ENCODE measurements at regions not wholly inside any gene's neighbourhood (a gene's known extent, or its start where the extent isn't known, plus 50 kb on each side); places are given as distances from the start of the nearest gene placed in this dataset.

DNA sequence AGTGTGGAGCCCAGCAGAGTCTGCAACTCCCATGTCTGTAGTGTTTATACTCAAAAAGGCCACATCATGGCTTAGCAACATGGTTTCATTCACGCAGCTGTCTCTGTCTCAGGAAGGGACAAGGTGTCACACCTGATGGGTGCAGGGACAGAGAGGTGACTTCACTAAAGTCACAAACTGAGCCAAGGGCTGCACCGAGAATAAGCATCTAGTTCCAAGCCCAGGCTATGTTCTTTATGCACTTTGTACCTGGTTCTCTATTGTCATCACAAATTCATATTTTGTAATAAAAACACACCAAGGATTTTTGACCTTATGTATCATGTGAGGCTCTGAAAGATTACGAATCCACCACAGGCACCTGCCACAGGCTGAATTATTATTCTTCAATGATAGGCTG, 64.9 kb upstream of the STK32A start:
- WGBS (ENCODE audit: low lambda C conversion rate, missing lambda C conversion rate) = 64% methylated on average over 3 of the region's 3 CpGs
- H3K4me3 ChIP-seq = no peak overlapping the region
- H3K4me2 ChIP-seq = no peak overlapping the region
- H2AFZ ChIP-seq = no peak overlapping the region
- no peak for DNase-seq (ENCODE audit: low spot score)
- no peaks in the 10 kb centered on the region for H3K27me3 ChIP-seq
- H3K4me1 ChIP-seq (ENCODE audit: insufficient read depth) = peaks cover 17% of the 10 kb centered on the region
- H4K20me1 ChIP-seq (ENCODE audit: insufficient read depth, poor library complexity, severe bottlenecking) = no peaks in the 10 kb centered on the region
- no peaks in the 10 kb centered on the region for H3K9me2 ChIP-seq (replicated peaks; ENCODE audit: insufficient read depth)
- TF ChIP-seq, protein P1, sequence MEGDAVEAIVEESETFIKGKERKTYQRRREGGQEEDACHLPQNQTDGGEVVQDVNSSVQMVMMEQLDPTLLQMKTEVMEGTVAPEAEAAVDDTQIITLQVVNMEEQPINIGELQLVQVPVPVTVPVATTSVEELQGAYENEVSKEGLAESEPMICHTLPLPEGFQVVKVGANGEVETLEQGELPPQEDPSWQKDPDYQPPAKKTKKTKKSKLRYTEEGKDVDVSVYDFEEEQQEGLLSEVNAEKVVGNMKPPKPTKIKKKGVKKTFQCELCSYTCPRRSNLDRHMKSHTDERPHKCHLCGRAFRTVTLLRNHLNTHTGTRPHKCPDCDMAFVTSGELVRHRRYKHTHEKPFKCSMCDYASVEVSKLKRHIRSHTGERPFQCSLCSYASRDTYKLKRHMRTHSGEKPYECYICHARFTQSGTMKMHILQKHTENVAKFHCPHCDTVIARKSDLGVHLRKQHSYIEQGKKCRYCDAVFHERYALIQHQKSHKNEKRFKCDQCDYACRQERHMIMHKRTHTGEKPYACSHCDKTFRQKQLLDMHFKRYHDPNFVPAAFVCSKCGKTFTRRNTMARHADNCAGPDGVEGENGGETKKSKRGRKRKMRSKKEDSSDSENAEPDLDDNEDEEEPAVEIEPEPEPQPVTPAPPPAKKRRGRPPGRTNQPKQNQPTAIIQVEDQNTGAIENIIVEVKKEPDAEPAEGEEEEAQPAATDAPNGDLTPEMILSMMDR (IDR thresholded peaks at IDR 0.05; ENCODE audit: poor library complexity) = no peak
- no peak for TF ChIP-seq EZH2phosphoT487 (IDR thresholded peaks at IDR 0.05; ENCODE audit: low read depth, severe bottlenecking, unreplicated experiment)
- TF ChIP-seq EZH2 (IDR thresholded peaks at IDR 0.05; ENCODE audit: borderline replicate concordance) = no peak
- H3K27ac ChIP-seq = peak overlapping the region; percentile 58
- no peaks in the 10 kb centered on the region for H3K79me2 ChIP-seq
- no peaks in the 10 kb centered on the region for H3K9me3 ChIP-seq (ENCODE audit: low read depth)
- H3K36me3 ChIP-seq (replicated peaks; ENCODE audit: insufficient read depth, low read depth) = no peaks in the 10 kb centered on the region

DNA sequence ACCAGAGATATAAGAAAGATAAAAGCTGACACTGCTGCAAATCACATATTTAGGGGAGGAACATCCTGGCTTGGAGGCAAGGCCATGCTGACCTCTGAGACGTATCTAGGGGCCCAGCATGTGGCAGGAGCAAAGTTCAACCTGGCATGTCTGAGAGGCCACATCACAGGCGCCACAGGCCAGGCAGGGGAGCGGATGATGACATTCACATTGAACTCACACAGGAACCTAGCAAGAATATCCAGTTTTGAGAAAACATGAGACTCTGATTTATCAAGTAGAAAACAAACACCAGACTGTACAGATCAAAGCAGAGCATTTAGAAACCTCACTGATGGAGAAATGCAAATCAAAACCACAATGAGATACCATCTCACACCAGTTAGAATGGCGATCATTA, 64.2 kb upstream of the STK32A start:
- Histone ChIP-seq H3K27me3 (no peaks in the 10 kb centered on the region), H3K4me3 (no peak overlapping the region), H3K9me3 (ENCODE audit: low read depth) (no peaks in the 10 kb centered on the region), H3K27ac (no peak overlapping the region), H4K20me1 (ENCODE audit: insufficient read depth, poor library complexity, severe bottlenecking) (no peaks in the 10 kb centered on the region), H3K4me2 (no peak overlapping the region), H3K4me1 (ENCODE audit: insufficient read depth) (peaks cover 17% of the 10 kb centered on the region), H2AFZ (no peak overlapping the region), H3K79me2 (no peaks in the 10 kb centered on the region), H3K9me2 (replicated peaks; ENCODE audit: insufficient read depth) (no peaks in the 10 kb centered on the region), H3K36me3 (replicated peaks; ENCODE audit: insufficient read depth, low read depth) (no peaks in the 10 kb centered on the region)
- DNase-seq (ENCODE audit: low spot score) = peak; percentile 55
- TF ChIP-seq, protein P1 (IDR thresholded peaks at IDR 0.05; ENCODE audit: poor library complexity) = no peak
- TF ChIP-seq EZH2phosphoT487 (IDR thresholded peaks at IDR 0.05; ENCODE audit: low read depth, severe bottlenecking, unreplicated experiment) = no peak
- no peak for TF ChIP-seq EZH2 (IDR thresholded peaks at IDR 0.05; ENCODE audit: borderline replicate concordance)
- 63% methylated on average over 4 of the region's 4 CpGs for WGBS (ENCODE audit: low lambda C conversion rate, missing lambda C conversion rate)

DNA sequence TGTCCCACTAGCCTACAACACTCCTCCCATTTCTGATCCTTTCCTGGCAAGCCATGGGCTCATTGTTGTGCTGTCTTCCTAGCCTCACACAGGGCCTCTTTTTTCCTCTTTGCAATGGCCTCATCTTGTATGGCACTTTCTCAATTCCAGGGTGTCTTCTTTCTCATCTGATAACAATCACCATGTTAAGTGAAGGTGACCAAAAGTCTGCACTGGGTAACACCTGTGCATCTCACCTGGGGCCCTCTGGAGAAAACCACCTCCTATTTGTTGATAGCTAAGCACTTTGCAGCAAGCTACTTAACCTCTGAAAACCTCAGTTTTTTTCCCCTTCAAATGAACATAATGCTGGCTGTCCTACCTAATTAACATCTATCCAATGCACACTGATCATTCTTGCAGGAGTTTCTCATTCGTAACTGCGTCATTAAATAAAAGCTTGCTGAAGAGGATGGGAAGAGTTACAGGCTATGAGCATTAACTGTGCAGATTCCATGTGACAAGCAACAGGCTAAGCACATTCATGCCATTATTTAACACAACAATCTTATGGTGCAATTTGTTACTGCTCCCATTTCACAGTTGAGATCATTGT, 60.1 kb upstream of the STK32A start:
- no peak for TF ChIP-seq EZH2phosphoT487 (IDR thresholded peaks at IDR 0.05; ENCODE audit: low read depth, severe bottlenecking, unreplicated experiment)
- no peaks in the 10 kb centered on the region for H3K36me3 ChIP-seq (replicated peaks; ENCODE audit: insufficient read depth, low read depth)
- no peaks in the 10 kb centered on the region for H3K9me2 ChIP-seq (replicated peaks; ENCODE audit: insufficient read depth)
- no peak overlapping the region for H2AFZ ChIP-seq
- no peak overlapping the region for H3K4me3 ChIP-seq
- no peaks in the 10 kb centered on the region for H3K79me2 ChIP-seq
- DNase-seq (ENCODE audit: low spot score) = no peak
- 84% methylated on average over 2 of the region's 2 CpGs for WGBS (ENCODE audit: low lambda C conversion rate, missing lambda C conversion rate)
- H3K27ac ChIP-seq = no peak overlapping the region
- no peak overlapping the region for H3K4me2 ChIP-seq
- H3K4me1 ChIP-seq (ENCODE audit: insufficient read depth) = peaks cover 1% of the 10 kb centered on the region
- H4K20me1 ChIP-seq (ENCODE audit: insufficient read depth, poor library complexity, severe bottlenecking) = no peaks in the 10 kb centered on the region
- no peaks in the 10 kb centered on the region for H3K27me3 ChIP-seq
- no peaks in the 10 kb centered on the region for H3K9me3 ChIP-seq (ENCODE audit: low read depth)

DNA sequence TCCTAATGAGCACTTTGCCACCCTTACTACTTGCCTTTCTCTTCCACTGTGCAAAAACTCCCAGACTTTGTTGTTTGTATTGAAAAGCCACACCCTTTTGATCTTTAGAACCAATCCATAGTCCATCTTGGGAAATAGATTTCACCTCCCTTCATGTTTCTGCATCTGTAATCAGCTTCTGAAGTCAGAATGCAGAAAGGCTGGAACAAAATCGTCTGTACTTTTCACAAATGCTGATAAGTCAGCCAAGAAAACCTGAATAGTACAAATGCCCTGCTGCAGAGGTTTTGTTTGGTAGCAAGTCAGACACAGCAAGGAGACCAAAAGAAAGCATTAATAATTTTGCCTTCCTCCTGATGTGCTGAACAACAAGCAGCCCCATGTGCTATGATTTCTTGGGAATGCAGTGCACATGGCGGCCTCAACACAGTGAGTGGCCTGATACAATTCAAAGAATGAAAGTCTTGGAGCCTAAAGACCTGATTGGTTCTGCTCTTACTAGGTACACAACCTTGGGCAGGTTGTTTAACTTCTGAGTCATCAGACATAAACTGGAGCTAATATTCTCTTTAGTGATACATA, 59.2 kb upstream of the STK32A start:
- no peak overlapping the region for H2AFZ ChIP-seq
- no peaks in the 10 kb centered on the region for H3K4me1 ChIP-seq (ENCODE audit: insufficient read depth)
- no peaks in the 10 kb centered on the region for H3K27me3 ChIP-seq
- TF ChIP-seq, protein P1 (IDR thresholded peaks at IDR 0.05; ENCODE audit: poor library complexity) = no peak
- TF ChIP-seq EZH2 (IDR thresholded peaks at IDR 0.05; ENCODE audit: borderline replicate concordance) (no peak), EZH2phosphoT487 (IDR thresholded peaks at IDR 0.05; ENCODE audit: low read depth, severe bottlenecking, unreplicated experiment) (no peak)
- WGBS (ENCODE audit: low lambda C conversion rate, missing lambda C conversion rate) = 72% methylated on average over 2 of the region's 2 CpGs
- no peaks in the 10 kb centered on the region for H3K79me2 ChIP-seq
- no peak overlapping the region for H3K27ac ChIP-seq
- H3K9me2 ChIP-seq (replicated peaks; ENCODE audit: insufficient read depth) = no peaks in the 10 kb centered on the region
- H3K4me3 ChIP-seq = no peak overlapping the region
- H3K9me3 ChIP-seq (ENCODE audit: low read depth) = no peaks in the 10 kb centered on the region
- H3K36me3 ChIP-seq (replicated peaks; ENCODE audit: insufficient read depth, low read depth) = no peaks in the 10 kb centered on the region
- DNase-seq (ENCODE audit: low spot score) = peak; percentile 30
- H3K4me2 ChIP-seq = no peak overlapping the region
- H4K20me1 ChIP-seq (ENCODE audit: insufficient read depth, poor library complexity, severe bottlenecking) = no peaks in the 10 kb centered on the region
